ENCODE measurements at regions not wholly inside any gene's neighbourhood (a gene's known extent, or its start where the extent isn't known, plus 50 kb on each side); places are given as distances from the start of the nearest gene placed in this dataset.

DNA sequence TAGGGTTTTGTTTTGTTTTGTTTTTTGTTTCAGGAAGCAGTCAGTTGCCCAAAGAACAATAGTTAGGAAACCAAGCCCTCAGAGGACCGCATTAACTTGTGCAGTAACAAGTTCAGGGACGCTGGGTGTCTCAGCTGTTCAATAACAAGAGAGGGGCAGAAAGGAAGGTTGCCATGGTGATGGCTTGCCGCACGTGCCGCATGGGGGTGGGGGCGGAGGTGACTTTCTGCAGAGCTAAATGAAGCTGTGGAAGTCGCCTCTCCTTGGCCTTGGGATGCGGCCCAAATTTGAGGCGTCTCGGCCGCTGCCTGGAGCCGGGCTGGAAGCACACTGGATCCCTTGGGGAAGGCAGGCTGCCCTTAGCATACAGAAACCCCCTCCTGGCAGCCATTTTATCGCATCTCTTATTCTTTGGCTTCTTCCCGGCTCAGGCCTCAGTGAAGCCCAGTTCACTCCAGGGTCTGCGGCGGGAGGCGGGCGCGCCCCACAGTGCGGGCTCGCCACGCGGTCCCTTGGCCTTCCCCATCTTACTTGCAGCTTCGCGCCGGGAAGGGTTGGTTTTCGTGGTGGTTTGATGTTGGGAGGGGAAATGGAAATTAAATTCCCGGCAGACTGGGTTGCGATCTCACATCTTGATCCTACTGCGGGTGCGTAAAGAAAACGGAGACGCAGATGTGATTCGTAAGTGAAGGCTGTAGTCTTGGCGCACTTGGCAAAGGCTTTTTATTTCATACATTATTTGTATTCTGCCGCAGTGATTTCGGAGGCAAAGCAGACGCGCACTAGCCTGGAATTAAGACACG lies 94.3 kb downstream of the SLC17A6 start (continued):
- TF ChIP-seq BRCA1 (IDR thresholded peaks at IDR 0.05; ENCODE audit: low read depth, low read length) (no peak), CBX8 (IDR thresholded peaks at IDR 0.05; ENCODE audit: borderline replicate concordance, low read depth, low read length) (no peak), TAF1 (IDR thresholded peaks at IDR 0.05; ENCODE audit: low read depth, low read length) (0 out of 2 replicates have a peak, but pooled peaks have one; percentile 31), CHD1 (IDR thresholded peaks at IDR 0.05; ENCODE audit: low read depth, low read length) (no peak), GTF2F1 (IDR thresholded peaks at IDR 0.05; ENCODE audit: borderline replicate concordance, low read depth, low read length) (no peak), ASH2L (IDR thresholded peaks at IDR 0.05; ENCODE audit: low read length) (peak; percentile 52), TCF12 (IDR thresholded peaks at IDR 0.05; ENCODE audit: low read depth, low read length) (no peak), CTBP2 (IDR thresholded peaks at IDR 0.05; ENCODE audit: borderline replicate concordance, insufficient read depth, insufficient read length, low read length) (no peak)
- TF ChIP-seq, protein P1, sequence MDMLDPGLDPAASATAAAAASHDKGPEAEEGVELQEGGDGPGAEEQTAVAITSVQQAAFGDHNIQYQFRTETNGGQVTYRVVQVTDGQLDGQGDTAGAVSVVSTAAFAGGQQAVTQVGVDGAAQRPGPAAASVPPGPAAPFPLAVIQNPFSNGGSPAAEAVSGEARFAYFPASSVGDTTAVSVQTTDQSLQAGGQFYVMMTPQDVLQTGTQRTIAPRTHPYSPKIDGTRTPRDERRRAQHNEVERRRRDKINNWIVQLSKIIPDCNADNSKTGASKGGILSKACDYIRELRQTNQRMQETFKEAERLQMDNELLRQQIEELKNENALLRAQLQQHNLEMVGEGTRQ (IDR thresholded peaks at IDR 0.05; ENCODE audit: low read length): no peak; the same call in 1 of the 2 replicates

Data from H1 (cell line).